ENCODE measurements at regions not wholly inside any gene's neighbourhood (a gene's known extent, or its start where the extent isn't known, plus 50 kb on each side); places are given as distances from the start of the nearest gene placed in this dataset.

- no TSS peak for BruUV-seq (replicated peaks)
- H3K9me3 ChIP-seq (ENCODE audit: low read length) = no peaks in the 10 kb centered on the region
- H3K79me2 ChIP-seq (ENCODE audit: low read length) = no peaks in the 10 kb centered on the region
- H3K27me3 ChIP-seq (ENCODE audit: low read length) = no peaks in the 10 kb centered on the region
- H4K20me1 ChIP-seq (ENCODE audit: low read length) = no peaks in the 10 kb centered on the region
- H2AFZ ChIP-seq (ENCODE audit: low read length) = no peak overlapping the region
- H3K4me2 ChIP-seq (ENCODE audit: low read length) = no peak overlapping the region
- H3K9ac ChIP-seq (ENCODE audit: low read length) = no peak overlapping the region
- POLR2A ChIA-PET (ENCODE audit: unreplicated experiment) = no interaction called here
- H3F3A ChIP-seq (ENCODE audit: low read length, unreplicated experiment) = no peaks in the 10 kb centered on the region
- H3K27ac ChIP-seq (ENCODE audit: low read length) = no peak overlapping the region
- H3K9me2 ChIP-seq (replicated peaks; ENCODE audit: low read length) = no peaks in the 10 kb centered on the region
- TF ChIP-seq EZH2phosphoT487 (IDR thresholded peaks at IDR 0.05; ENCODE audit: borderline replicate concordance, low read length) (no peak), EZH2 (IDR thresholded peaks at IDR 0.05; ENCODE audit: low read length, unreplicated experiment) (no peak), CTCF (conservative IDR thresholded peaks at IDR 0.05; ENCODE audit: low read depth, low read length) (no peak)
- CTCF ChIA-PET = no interaction called here
- H3K4me3 ChIP-seq (ENCODE audit: low read length) = no peak overlapping the region
- H3K4me1 ChIP-seq (ENCODE audit: insufficient read depth, low read length) = peaks cover 14% of the 10 kb centered on the region
- H3K36me3 ChIP-seq (ENCODE audit: low read depth, low read length) = no peaks in the 10 kb centered on the region
- ATAC-seq (no peak), DNase-seq (no peak)
- intact Hi-C loops (cut with micrococcal nuclease) = no loop called here
These were observed 106.3 kb upstream of the CARD18 start for GRCh38 chr11:105245781-105246315.

- peak overlapping the region; percentile 47 for H3K4me2 ChIP-seq (ENCODE audit: low read length)
- H3K79me2 ChIP-seq (ENCODE audit: low read length) = no peaks in the 10 kb centered on the region
- ChIA-PET CTCF (interaction anchor here (1.3 kb wide), 1 partner anchor 990 kb away, joined by 3 read pairs; no protein-coding TSS in a partner anchor), POLR2A (ENCODE audit: unreplicated experiment) (no interaction called here)
- no peak overlapping the region for H3K4me3 ChIP-seq (ENCODE audit: low read length)
- no peak overlapping the region for H2AFZ ChIP-seq (ENCODE audit: low read length)
- no peaks in the 10 kb centered on the region for H3K9me2 ChIP-seq (replicated peaks; ENCODE audit: low read length)
- no peaks in the 10 kb centered on the region for H3K27me3 ChIP-seq (ENCODE audit: low read length)
- DNase-seq = peak; percentile 92
- ATAC-seq = peak; percentile 100
- H3K36me3 ChIP-seq (ENCODE audit: low read depth, low read length) = no peaks in the 10 kb centered on the region
- no peaks in the 10 kb centered on the region for H3F3A ChIP-seq (ENCODE audit: low read length, unreplicated experiment)
- BruUV-seq (replicated peaks) = no TSS peak
- H3K27ac ChIP-seq (ENCODE audit: low read length) = peak overlapping the region; percentile 58
- H3K9ac ChIP-seq (ENCODE audit: low read length) = peak overlapping the region; percentile 19; the same call in 1 of the 2 replicates
- no peaks in the 10 kb centered on the region for H4K20me1 ChIP-seq (ENCODE audit: low read length)
- intact Hi-C loops (cut with micrococcal nuclease) = no loop called here
- peaks cover 14% of the 10 kb centered on the region for H3K4me1 ChIP-seq (ENCODE audit: insufficient read depth, low read length)
- H3K9me3 ChIP-seq (ENCODE audit: low read length) = no peaks in the 10 kb centered on the region
- TF ChIP-seq EZH2 (IDR thresholded peaks at IDR 0.05; ENCODE audit: low read length, unreplicated experiment) = no peak
- TF ChIP-seq EZH2phosphoT487 (IDR thresholded peaks at IDR 0.05; ENCODE audit: borderline replicate concordance, low read length) = no peak
- TF ChIP-seq CTCF (conservative IDR thresholded peaks at IDR 0.05; ENCODE audit: low read depth, low read length) = no peak
These were observed 104.7 kb upstream of the CARD18 start for GRCh38 chr11:105244160-105244825.

GRCh38 chr11:105241136-105241535 is 101.6 kb upstream of the CARD18 start:
- ChIA-PET POLR2A (ENCODE audit: unreplicated experiment) (no interaction called here), CTCF (no interaction called here)
- DNase-seq (no peak), ATAC-seq (no peak)
- Histone ChIP-seq H4K20me1 (ENCODE audit: low read length) (no peaks in the 10 kb centered on the region), H3K4me1 (ENCODE audit: insufficient read depth, low read length) (peaks cover 14% of the 10 kb centered on the region), H3K79me2 (ENCODE audit: low read length) (no peaks in the 10 kb centered on the region), H3K4me2 (ENCODE audit: low read length) (no peak overlapping the region), H3K36me3 (ENCODE audit: low read depth, low read length) (no peaks in the 10 kb centered on the region), H3K9ac (ENCODE audit: low read length) (no peak overlapping the region), H3K27me3 (ENCODE audit: low read length) (no peaks in the 10 kb centered on the region), H3K9me2 (replicated peaks; ENCODE audit: low read length) (no peaks in the 10 kb centered on the region), H3F3A (ENCODE audit: low read length, unreplicated experiment) (no peaks in the 10 kb centered on the region), H2AFZ (ENCODE audit: low read length) (no peak overlapping the region), H3K27ac (ENCODE audit: low read length) (no peak overlapping the region), H3K9me3 (ENCODE audit: low read length) (no peaks in the 10 kb centered on the region), H3K4me3 (ENCODE audit: low read length) (no peak overlapping the region)
- no TSS peak for BruUV-seq (replicated peaks)
- TF ChIP-seq CTCF (conservative IDR thresholded peaks at IDR 0.05; ENCODE audit: low read depth, low read length) = no peak
- TF ChIP-seq EZH2 (IDR thresholded peaks at IDR 0.05; ENCODE audit: low read length, unreplicated experiment) = no peak
- no peak for TF ChIP-seq EZH2phosphoT487 (IDR thresholded peaks at IDR 0.05; ENCODE audit: borderline replicate concordance, low read length)
- intact Hi-C loops (cut with micrococcal nuclease) = no loop called here

All from PC-3 (cell line).